IMR-90 (cell line): ENCODE measurements at regions not wholly inside any gene's neighbourhood (a gene's known extent, or its start where the extent isn't known, plus 50 kb on each side); places are given as distances from the start of the nearest gene placed in this dataset.

Experiments
- CEBPB ChIP-seq: IDR thresholded peaks from 2 replicates; pipeline ENCODE4 v1.6.1; 2012; ENCODE audit warnings: low read depth, low read length, improper control_type of control experiment
- CTCF ChIP-seq: conservative IDR thresholded peaks from 2 replicates; pipeline ENCODE4 v1.5.1; 2012; ENCODE audit warnings: mild to moderate bottlenecking, low read depth, low read length, improper control_type of control experiment
- POLR2A ChIP-seq: IDR thresholded peaks from 2 replicates; pipeline ENCODE4 v1.6.1; 2012; ENCODE audit warnings: mild to moderate bottlenecking, low read depth, low read length
- RAD21 ChIP-seq: IDR thresholded peaks from 2 replicates; pipeline ENCODE4 v1.6.1; 2012; ENCODE audit warnings: low read length, improper control_type of control experiment

DNA sequence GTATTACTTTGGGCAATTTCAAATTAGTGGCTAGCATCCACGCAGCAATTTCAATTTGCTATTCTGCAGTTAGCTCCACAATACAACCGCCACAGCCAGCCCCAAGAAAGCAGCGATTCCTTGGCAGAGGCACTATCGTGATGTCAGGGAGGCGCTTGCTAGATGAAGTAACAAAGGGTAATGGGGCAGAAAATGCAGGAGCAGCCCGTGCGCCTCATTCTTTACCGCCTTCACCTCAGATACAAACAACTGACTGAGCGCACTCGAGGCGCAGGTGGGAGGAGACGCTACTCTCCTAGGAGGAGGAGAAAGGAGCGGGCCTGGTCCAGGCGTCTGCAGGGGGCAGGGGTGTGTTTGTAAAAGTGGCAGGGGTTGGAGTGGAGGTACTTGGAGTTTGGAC, 76.9 kb upstream of the ASB18 start:
- TF ChIP-seq CEBPB (no peak), CTCF (no peak), RAD21 (no peak), POLR2A (no peak)
